SU-DHL-6 (cell line): ENCODE measurements at regions not wholly inside any gene's neighbourhood (a gene's known extent, or its start where the extent isn't known, plus 50 kb on each side); places are given as distances from the start of the nearest gene placed in this dataset.

ENCODE experiments used
- EZH2phosphoT487 ChIP-seq: fragments of 200-600 bp; sonication (generic), shearing (Covaris generic); conservative IDR thresholded peaks from 2 replicates; pipeline ENCODE4 v1.6.1; 2018; ENCODE audit warnings: mild to moderate bottlenecking, antibody characterized with exemption, low read length, moderate library complexity, mixed read lengths
- TF ChIP-seq, protein P1 (sequence below): fragments of 200-600 bp; sonication (generic); IDR thresholded peaks from one replicate; pipeline ENCODE4 v1.5.1; 2017; ENCODE audit warnings: antibody characterized with exemption, mild to moderate bottlenecking, low read length, moderate library complexity; ENCODE audit not compliant: insufficient read depth, poor library complexity, severe bottlenecking

DNA sequence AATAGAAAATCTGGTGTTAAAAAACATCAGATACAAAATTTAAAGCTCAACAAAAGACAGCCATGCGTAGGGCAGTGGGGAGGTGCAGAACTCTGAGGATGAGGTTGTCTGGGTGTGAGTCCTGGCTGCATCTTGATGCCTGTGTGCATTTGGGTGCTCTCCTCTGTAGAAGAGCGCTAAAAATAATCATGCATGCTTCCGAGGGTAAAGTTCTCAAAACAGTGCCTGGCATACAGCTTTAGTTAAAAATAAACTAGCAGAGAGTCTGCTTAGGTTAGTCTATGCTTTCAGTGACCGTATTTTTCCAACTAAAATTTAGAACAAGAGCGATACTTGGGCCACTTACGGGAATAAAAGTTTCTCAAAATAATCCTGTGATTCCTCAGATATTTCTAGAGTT is 55.5 kb upstream of the SPATA31C2 start:
- TF ChIP-seq, protein P1, sequence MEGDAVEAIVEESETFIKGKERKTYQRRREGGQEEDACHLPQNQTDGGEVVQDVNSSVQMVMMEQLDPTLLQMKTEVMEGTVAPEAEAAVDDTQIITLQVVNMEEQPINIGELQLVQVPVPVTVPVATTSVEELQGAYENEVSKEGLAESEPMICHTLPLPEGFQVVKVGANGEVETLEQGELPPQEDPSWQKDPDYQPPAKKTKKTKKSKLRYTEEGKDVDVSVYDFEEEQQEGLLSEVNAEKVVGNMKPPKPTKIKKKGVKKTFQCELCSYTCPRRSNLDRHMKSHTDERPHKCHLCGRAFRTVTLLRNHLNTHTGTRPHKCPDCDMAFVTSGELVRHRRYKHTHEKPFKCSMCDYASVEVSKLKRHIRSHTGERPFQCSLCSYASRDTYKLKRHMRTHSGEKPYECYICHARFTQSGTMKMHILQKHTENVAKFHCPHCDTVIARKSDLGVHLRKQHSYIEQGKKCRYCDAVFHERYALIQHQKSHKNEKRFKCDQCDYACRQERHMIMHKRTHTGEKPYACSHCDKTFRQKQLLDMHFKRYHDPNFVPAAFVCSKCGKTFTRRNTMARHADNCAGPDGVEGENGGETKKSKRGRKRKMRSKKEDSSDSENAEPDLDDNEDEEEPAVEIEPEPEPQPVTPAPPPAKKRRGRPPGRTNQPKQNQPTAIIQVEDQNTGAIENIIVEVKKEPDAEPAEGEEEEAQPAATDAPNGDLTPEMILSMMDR, result no peak
- no peak for TF ChIP-seq EZH2phosphoT487
